M059J (cell line): ENCODE measurements at regions not wholly inside any gene's neighbourhood (a gene's known extent, or its start where the extent isn't known, plus 50 kb on each side); places are given as distances from the start of the nearest gene placed in this dataset.

Experiments
- DNase-seq: peaks from one replicate; pipeline ENCODE4 v3.0.0-alpha.2; 2012; ENCODE audit warnings: low read depth

DNA sequence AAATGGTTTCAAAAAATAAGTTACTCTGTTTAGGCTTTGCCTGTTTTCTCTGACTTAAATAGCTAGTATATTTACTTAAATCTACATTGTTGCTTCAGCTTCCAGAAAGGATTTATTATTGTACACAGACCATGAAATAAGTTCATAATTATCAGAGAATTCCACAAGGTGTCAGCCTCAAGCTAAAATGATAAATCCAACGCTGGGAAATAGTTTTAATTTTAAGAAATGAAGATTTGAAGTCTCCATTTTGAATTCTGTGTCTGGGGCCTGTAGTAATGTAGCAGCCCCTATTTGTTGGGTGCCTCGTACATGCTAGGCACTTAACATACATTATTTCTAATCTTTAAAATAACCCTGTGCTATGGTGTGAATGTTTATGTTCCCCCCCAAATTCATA is 92.6 kb upstream of the KCNMB2 start:
- peak; percentile 45 for DNase-seq

DNA sequence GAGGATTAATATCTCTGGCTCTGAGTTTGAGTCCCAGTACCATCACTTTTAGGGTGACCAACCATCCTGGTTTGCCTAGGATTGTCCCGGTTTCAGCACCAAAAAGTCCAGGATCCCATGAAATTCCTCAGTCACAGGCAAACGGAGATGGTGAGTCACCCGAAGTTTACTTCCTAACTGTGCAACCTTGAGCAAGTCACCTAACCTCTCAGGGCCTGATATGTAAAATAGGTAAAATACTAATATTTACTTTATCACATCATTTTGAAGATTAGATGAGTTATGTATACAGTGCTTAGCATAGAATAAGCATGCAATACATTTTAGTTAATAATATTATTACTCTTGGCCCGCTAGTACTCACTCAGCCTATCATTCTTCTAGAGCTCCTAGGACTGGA is 91.1 kb upstream of the KCNMB2 start:
- no peak for DNase-seq

DNA sequence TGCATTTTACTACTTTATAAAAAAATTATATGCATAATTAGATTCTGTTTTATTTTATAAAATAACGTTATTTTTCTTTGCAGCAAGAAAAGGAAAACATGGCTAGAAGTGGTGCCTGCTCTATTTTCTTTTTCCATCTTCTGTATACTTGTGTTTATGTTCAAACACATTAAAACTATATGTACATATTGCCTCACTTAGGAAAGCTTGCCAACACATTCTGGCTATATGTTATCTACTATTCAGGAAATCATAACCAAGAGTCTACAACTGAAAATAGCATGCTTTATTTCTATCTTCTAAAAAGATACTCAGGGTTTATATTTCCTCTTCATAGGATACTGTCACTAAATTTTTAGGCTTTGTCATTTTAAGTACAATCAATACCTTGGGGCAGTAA is 90.2 kb upstream of the KCNMB2 start:
- DNase-seq = no peak

DNA sequence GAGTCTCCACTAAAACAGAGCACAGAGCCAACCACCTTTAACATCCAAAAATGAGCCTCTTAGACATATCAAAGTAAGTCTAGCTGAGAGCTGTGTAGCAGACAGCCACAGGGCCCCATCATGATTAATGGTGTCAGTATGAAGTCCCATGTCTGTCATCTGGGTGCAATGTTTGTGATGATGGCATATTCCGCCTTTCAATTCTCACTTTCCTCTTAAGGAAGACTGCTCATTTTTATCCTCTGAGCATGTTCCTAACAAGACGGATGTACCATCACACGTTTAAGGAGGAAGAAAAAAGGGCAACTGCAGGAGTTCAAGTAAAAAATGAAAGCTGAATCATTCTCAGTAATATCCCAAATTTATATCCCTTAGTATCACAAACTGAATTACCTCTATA is 85.8 kb upstream of the KCNMB2 start:
- DNase-seq = no peak

DNA sequence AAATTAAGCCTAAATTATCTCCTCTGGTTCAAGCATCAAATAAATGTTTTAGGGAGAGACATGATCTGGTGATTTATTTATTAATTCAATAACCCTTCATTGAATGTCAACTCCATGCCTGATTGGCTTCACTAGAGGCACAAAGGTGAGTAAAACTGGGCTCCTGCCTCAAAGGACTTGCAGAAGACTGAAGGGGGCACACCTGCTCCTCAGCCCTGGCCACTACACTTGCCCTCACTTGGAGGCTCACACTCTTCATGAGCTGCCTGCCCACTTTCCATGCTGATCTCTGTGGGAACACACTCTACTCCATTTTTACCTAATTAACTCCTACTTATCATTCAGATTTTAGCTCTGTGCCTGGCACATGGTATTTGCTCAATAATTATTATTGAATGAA is 84.4 kb upstream of the KCNMB2 start:
- no peak for DNase-seq

DNA sequence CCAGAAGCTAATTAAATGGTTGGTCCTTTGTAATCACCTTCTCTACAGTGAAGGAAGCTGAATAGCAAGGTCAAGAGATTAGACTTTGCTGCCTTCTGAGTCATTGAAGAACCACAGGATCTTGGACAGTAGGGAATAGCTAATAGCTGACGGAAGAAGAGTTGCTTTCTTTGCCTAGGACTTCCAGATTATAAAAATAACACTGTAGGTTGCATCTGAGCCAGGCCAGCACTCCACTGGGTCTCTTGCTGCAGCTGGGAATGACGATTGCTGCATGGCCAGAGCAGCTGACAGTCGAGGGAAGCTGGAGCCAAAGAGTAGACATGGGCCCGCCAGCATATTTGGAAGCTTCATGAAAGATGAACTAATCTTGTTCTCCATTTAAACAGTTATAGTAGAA is 81.5 kb upstream of the KCNMB2 start:
- DNase-seq = peak; percentile 87

DNA sequence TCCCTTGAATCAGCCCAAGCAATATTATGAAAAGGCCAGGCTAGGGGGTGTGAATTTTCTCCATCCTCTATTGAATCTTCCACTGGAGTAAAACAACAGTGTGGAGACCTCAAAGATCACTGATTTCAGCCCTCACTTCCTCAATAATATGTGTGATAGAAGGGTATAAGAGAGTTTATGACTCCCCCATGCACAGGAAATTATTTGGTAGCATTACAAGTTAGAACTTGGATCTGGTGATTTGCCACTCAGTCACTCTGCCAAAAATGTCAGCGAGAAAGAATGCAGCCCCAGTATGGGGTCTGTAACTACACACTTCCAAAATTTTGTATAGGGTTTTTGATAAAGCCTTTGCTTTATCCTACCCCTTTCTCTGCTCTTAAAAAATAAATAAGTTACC is 81.0 kb upstream of the KCNMB2 start:
- DNase-seq = peak; percentile 31

DNA sequence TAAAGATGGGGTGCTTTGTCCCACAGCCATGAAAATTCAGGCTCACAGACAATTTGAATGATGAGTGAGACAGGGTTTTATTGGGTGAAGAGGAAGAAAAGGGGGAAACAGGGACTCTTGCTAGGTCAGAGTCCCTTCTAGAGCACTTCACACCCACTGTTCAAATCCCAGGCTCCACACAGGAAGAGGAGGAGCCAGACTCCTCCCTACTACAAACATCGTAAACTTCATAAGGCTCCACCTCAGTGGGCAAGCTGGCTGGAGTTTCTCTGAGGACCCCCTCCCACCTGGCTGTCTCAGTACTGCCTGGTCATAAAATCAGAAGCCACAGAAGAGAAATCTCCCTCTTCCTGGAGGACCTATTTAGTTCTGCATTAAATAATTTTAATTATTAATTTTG is 80.3 kb upstream of the KCNMB2 start:
- no peak for DNase-seq

DNA sequence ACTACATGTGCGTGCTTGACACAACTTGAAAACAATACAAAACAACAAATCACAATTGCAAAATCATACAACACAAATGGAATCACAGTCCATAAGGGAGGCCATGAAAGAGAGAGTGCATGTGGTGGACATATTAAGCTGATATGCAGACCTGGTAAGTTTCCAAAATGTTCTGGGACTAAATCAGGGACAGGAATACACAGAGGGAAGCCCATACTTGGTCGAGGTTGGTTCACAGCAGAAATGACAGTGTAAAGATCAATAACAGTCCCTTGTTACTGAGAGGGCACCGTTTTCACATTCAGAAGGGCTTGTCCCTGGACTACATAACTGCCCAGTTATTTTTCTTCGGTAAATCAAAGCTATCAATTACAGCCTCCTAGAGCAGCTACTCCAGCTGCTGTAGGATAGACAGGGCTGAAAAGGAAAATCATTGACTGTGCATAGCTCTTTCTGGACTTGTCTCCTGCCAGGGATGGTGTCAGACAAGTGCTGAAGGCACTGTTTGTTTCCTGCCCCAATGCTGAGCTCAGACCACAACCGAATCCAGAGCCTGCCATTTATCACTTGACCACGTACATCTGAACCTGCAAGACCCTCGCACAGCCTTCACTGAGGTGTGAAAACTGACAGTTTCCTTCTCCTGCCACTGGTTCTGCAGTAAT is 79.5 kb upstream of the KCNMB2 start:
- peak; percentile 21 for DNase-seq

DNA sequence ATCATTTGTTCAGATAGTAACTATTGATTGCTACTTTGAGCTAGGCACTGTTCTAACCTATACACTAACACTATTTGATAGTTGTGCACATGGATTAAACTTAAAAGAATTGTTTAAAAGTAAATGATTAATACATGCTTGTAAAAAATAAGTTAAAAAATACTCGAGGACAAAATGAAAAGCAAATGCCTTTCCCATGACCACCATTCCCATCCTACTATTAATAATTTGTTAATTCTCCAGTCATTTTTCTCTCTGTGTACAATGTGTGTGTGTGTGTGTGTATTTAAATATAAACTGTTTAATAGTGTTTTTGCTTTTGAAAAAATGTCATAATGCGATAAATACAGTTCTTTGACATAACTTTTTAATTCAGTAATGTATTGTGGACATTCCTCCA is 78.7 kb upstream of the KCNMB2 start:
- DNase-seq = no peak

DNA sequence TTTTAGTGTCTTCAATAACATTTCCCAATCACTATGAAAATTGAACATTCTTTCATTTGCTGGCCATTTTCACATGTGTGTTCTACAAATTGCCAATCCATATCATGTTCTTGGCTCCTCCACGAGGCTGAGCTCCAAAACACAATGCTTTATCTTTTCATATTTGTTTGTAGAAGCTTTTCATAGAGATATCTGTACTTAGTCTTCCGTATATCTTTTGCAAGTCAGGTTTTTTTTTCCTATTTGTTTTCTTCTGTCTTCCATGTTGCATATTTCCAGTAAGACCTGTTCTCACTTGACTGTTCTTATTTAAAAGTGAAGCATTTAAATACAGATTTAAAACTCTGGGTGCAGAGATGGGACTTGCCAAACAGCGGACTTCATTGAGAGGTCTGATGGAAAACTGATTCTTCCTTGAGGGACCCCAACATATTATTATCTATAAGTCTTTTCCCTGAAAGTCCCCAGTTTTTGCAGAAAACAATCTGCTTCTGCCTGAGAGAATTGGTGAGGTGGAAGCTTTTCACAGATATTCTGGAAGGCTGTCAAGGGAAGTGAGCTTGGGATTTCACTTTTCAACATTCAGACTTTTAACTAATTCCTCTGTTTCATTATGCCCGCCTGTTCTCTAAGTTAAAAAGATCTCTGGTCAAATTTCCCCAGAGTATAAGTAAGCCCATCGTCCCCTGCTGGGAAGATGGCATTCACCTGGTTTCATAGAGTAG is 77.8 kb upstream of the KCNMB2 start:
- DNase-seq = no peak

DNA sequence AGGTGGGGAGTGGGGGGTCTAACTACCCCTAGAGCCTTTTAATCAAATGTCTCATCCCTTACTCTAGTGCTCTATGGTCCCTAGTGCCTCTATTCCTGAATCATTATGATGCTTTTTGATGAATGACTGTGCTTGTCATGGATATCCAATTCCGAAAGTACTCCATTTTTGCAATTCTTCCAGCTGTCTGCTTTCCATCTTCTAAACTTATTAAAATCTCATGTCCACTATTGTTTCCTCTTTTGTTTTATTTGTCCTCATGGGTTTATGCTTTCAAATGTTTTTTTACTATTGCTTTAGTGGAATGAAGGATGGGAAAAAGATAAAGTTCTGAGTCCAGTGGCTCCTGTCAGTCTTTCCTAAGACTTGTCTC is 77.2 kb upstream of the KCNMB2 start:
- DNase-seq = no peak

DNA sequence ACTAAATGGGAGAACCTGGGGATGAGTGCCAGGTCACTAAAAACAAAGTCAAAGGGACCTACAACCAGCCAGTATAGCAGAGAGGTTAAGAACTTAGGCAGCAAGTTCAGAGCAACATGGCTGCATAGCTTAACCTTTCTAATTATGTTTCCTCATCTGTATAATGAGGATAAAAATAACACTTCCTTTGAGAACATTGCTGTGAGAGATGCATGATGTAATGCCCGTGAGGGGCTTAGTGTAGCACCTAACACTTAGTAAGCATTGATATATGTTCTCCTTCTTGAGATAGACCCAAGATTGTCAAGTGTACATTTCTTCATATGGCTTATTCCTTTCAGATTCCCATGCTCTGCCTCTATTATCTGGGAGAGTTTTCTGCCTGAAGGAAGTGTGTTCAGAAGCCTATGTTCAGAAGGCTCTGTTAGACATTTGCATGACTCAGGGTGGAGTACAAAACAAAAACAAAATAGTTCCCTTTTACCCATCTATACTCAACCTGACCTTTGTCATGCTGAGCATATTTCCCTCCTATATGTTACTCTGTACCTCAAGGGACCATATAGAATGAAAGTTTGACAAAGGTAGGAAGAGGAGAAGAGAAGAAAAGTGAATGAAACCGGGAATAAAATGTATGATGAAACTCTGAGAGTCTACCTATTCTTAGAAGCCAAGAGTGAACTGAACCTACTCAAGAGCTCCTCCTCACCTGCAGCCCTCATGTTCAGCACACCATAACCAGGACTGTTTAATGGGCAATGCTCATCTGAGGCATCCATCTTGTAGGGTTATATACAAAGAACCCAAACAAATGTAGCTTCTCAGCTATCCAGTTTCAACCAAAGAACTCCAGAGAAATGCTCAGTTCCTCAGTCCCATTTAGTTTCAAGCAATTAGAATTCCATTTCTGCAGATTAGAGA is 70.7 kb upstream of the KCNMB2 start:
- no peak for DNase-seq

DNA sequence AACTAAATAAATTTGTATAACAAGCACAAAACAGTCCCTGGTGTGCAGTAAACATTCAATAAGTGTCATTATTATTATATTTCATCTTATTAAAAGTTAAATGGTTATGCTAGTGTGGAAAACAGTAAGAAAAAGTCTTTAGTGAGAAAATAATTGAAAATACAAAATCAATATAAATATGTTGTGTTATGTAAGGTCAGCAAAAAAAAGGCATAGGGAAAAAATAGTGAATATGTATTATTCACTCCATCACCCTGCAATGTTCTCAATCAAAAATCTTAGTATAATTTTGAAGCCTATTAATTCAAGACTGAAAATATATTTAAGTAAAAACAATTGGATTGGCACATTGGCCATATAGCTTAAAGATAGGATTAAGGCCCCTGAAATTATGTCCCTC is 63.3 kb upstream of the KCNMB2 start:
- DNase-seq = no peak

DNA sequence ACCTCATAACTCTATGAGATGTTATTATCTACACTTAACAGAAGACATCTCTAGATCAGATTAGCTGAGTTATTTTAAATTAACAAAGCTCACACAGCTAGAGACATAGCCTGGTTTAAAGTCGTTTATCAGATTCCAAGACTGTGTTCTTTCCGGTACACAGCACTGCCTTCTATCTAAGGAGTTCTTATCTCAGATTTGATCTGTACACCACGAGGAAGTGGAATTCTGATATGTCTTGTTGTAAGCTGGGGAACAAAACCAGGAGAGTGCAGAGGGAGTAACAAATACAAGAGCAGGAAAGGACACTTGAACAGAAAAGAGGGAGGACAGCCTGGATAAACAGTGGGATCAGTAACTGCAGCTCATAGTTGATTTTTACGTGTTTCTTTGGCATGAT is 61.7 kb upstream of the KCNMB2 start:
- DNase-seq = peak; percentile 44

DNA sequence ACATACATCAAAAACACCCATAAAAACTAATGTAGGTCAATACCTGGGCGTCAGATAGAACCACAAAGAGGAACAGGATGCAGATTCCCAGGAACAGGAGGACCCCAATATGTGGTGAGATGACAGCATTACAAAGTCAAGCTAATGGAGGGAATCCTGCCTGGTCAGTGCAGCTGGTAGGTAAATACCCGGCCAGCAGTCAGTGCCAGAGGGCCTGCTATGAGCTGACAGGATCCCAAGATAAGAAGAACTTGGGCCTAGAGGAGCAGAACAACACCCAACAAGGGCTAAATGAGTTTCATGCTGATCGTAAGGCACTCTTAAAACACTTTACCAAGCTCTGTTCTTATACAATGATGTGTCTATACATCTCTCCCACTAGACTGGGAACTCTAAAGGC is 61.2 kb upstream of the KCNMB2 start:
- no peak for DNase-seq

DNA sequence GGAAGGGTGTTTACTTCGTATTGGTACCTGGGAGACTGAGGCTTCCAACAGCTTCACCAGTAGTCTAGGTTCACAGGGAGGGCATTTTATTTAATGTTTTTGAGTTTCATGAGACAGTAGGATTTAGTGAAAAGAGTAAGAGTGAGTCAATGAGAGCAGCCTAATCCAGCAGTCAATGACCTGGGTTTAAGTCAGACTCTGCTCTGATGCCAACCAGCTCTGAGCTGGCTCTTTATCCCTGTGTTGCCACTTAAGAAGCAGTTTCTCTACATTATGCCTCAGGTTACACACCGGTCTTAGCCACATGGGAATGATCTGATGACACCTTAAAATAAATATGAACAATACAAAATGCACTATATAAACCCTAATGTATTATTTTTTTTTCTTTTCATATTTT is 59.4 kb upstream of the KCNMB2 start:
- DNase-seq = no peak

DNA sequence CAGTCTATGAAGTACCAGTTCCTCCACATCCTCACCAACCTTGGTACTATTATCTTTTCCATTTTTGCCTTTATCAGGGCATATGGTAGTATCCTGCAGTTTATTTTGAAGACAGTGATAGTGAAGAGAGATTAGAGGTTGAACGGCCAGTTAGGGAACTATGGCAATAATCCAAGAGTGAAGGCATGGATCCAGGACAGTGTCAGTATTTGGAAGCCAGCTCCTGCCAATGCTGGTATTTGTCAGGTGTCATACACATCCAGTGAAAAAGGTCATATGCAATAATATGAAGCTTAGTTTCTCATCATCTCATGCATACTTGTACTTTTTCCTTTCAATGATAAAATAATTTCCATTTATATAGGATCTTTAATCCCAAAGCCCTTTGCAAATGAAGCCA is 56.8 kb upstream of the KCNMB2 start:
- DNase-seq = no peak

DNA sequence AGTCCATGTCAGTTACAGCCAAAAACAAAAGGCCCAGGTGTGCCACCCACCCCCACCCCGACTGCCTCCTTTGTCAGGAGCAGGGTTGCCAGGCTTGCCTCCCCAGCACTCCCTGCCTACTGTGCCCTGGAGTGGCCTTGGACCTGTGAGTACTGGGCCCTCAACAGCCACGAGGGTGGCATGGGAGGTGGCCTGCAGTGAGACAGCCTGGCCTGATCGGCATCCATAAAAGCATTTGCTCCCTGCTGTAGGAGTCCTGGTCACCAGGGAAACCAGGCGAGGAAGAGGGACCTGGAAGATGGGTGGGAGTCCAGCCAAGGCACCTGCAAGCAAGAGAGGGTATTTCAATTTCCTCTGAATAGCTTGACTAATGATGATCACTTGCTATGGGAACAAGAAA is 56.4 kb upstream of the KCNMB2 start:
- DNase-seq = no peak

DNA sequence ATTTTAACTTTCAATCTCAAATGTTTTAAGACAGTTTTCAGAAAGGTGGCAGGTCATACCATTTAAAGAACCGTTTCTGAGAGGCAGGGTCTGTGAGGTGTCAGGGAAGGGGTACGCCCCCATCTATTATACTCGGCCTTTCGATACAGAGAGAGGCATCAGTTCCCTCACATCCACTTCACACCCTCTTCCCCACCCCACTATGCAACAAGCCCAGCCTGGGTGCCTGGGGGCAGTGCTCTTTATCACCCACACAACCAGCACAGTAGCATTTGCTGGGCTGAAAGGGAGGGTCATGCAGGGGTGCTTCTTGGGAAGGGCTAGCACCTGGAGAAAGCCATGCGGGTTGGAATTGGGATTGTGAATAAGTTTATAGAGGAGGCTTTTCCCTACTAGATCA is 56.0 kb upstream of the KCNMB2 start:
- no peak for DNase-seq

DNA sequence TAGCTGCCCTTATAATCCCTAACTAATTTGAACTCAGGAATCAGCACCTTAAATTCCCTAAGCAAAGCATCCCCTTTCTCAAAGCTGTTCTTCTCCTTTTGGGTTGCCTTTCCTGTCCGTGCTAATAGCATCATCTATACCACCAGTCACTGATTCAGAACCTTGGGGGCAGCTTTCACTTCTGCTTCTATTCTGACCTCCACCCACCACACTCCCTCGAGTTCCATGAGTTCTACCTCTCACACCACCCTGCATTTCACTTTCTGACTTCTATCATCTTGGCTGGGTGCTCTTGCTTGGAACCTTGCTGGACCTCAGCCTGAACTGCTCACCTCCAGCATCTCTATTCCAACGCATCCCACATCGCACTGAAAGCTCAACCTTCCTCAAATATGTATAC is 55.4 kb upstream of the KCNMB2 start:
- DNase-seq = no peak

DNA sequence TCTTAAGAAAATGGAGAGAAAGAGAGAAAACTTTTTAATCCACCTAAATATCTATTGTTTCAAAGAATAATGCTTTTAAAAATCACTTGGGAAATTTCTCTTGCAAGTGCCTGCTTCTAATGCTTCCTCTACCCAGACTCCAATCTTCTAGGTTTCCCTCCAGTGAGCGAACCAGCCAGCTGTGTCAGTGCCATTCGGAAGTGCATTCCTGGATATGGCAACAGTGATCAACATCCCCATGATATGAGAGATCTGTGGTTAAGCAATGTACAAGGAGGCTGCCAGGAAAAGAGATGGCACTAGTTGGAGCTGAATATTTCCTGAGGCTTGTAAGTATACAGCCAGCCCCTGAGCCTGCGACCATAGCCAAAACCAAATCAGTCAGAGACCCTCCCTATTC is 53.3 kb upstream of the KCNMB2 start:
- peak; percentile 60 for DNase-seq

DNA sequence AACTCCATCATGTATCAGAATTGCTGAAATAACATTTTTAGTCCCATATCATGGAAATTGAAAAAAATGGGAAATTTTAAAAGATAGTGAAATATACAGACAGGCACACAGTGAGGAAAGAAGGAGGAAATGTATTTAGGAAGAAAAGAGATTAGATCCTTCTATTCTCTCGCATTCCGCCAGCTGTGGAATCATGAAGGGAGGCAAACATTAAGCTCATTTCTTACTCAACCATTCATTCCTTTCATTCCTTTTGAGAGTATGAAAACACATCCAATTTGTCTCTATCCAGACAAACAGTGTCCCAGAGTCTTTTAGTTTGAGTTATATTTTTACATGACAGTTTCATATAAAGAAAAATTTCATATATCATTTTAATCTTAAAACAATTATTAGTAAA is 52.5 kb upstream of the KCNMB2 start:
- DNase-seq = no peak
